ENCODE measurements at regions not wholly inside any gene's neighbourhood (a gene's known extent, or its start where the extent isn't known, plus 50 kb on each side); places are given as distances from the start of the nearest gene placed in this dataset.

- peaks cover 6% of the 10 kb centered on the region for H3K27me3 Mint-ChIP-seq (ENCODE audit: insufficient read depth, unreplicated experiment)
- Histone ChIP-seq H3K4me3 (ENCODE audit: low read depth, low read length) (no peak overlapping the region), H3K36me3 (ENCODE audit: control insufficient read depth, insufficient read depth, low read length) (no peaks in the 10 kb centered on the region), H3K27me3 (replicated peaks; ENCODE audit: control insufficient read depth, insufficient read depth, low read length) (no peaks in the 10 kb centered on the region), H3K4me1 (no peaks in the 10 kb centered on the region), H3K9me3 (no peaks in the 10 kb centered on the region)
- POLR2A ChIA-PET = no interaction called here
- CTCF ChIA-PET = no interaction called here
- peak in 1 of 2 experiments; percentile 15 for DNase-seq
- H3K36me3 Mint-ChIP-seq (ENCODE audit: insufficient read depth, unreplicated experiment) = no peaks in the 10 kb centered on the region
- BruUV-seq (replicated peaks) = no TSS peak
- TF ChIP-seq CTCF (IDR thresholded peaks at IDR 0.05; ENCODE audit: insufficient read depth in 1 of 2, low read depth in 1 of 2, low read length in 1 of 2, severe bottlenecking in 1 of 2, unreplicated experiment in 1 of 2) = peak in 1 of 2 experiments; percentile 29
- H3K4me3 Mint-ChIP-seq (ENCODE audit: unreplicated experiment) = no peak overlapping the region
- H3K4me1 Mint-ChIP-seq (ENCODE audit: low read depth, unreplicated experiment) = no peaks in the 10 kb centered on the region
- intact Hi-C loops (cut with micrococcal nuclease; ENCODE audit: unreplicated experiment) = no loop called here
- H3K27ac Mint-ChIP-seq (ENCODE audit: unreplicated experiment) = no peak overlapping the region
- no peaks in the 10 kb centered on the region for H3K9me3 Mint-ChIP-seq (ENCODE audit: unreplicated experiment)
These were observed 311.6 kb downstream of the MSX2 start for GRCh38 chr5:175035882-175036533.

- CTCF ChIA-PET = no interaction called here
- intact Hi-C loops (cut with micrococcal nuclease; ENCODE audit: unreplicated experiment) = no loop called here
- Histone ChIP-seq H3K4me1 (no peaks in the 10 kb centered on the region), H3K27me3 (replicated peaks; ENCODE audit: control insufficient read depth, insufficient read depth, low read length) (no peaks in the 10 kb centered on the region), H3K4me3 (ENCODE audit: low read depth, low read length) (no peak overlapping the region), H3K9me3 (no peaks in the 10 kb centered on the region), H3K36me3 (ENCODE audit: control insufficient read depth, insufficient read depth, low read length) (no peaks in the 10 kb centered on the region)
- no peaks in the 10 kb centered on the region for H3K36me3 Mint-ChIP-seq (ENCODE audit: insufficient read depth, unreplicated experiment)
- no peak overlapping the region for H3K27ac Mint-ChIP-seq (ENCODE audit: unreplicated experiment)
- no peaks in the 10 kb centered on the region for H3K4me1 Mint-ChIP-seq (ENCODE audit: low read depth, unreplicated experiment)
- no peak for DNase-seq
- POLR2A ChIA-PET = no interaction called here
- peaks cover 4% of the 10 kb centered on the region for H3K27me3 Mint-ChIP-seq (ENCODE audit: insufficient read depth, unreplicated experiment)
- BruUV-seq (replicated peaks) = no TSS peak
- H3K9me3 Mint-ChIP-seq (ENCODE audit: unreplicated experiment) = no peaks in the 10 kb centered on the region
- no peak overlapping the region for H3K4me3 Mint-ChIP-seq (ENCODE audit: unreplicated experiment)
- no peak for TF ChIP-seq CTCF (IDR thresholded peaks at IDR 0.05; ENCODE audit: insufficient read depth in 1 of 2, low read depth in 1 of 2, low read length in 1 of 2, severe bottlenecking in 1 of 2, unreplicated experiment in 1 of 2)
These were observed 310.5 kb downstream of the MSX2 start for GRCh38 chr5:175034924-175035323.

GRCh38 chr5:175032741-175033151 lies 308.4 kb downstream of the MSX2 start:
- no peaks in the 10 kb centered on the region for H3K9me3 Mint-ChIP-seq (ENCODE audit: unreplicated experiment)
- H3K27me3 Mint-ChIP-seq (ENCODE audit: insufficient read depth, unreplicated experiment) = peaks cover 4% of the 10 kb centered on the region
- H3K9me3 ChIP-seq = no peaks in the 10 kb centered on the region
- H3K36me3 Mint-ChIP-seq (ENCODE audit: insufficient read depth, unreplicated experiment) = no peaks in the 10 kb centered on the region
- DNase-seq = no peak
- H3K4me1 ChIP-seq = no peaks in the 10 kb centered on the region
- intact Hi-C loops (cut with micrococcal nuclease; ENCODE audit: unreplicated experiment) = no loop called here
- no peak for TF ChIP-seq CTCF (IDR thresholded peaks at IDR 0.05; ENCODE audit: insufficient read depth in 1 of 2, low read depth in 1 of 2, low read length in 1 of 2, severe bottlenecking in 1 of 2, unreplicated experiment in 1 of 2)
- ChIA-PET CTCF (no interaction called here), POLR2A (no interaction called here)
- H3K36me3 ChIP-seq (ENCODE audit: control insufficient read depth, insufficient read depth, low read length) = no peaks in the 10 kb centered on the region
- no peak overlapping the region for H3K4me3 ChIP-seq (ENCODE audit: low read depth, low read length)
- H3K27ac Mint-ChIP-seq (ENCODE audit: unreplicated experiment) = no peak overlapping the region
- BruUV-seq (replicated peaks) = no TSS peak
- H3K4me3 Mint-ChIP-seq (ENCODE audit: unreplicated experiment) = no peak overlapping the region
- no peaks in the 10 kb centered on the region for H3K27me3 ChIP-seq (replicated peaks; ENCODE audit: control insufficient read depth, insufficient read depth, low read length)
- H3K4me1 Mint-ChIP-seq (ENCODE audit: low read depth, unreplicated experiment) = no peaks in the 10 kb centered on the region
